ENCODE measurements at regions not wholly inside any gene's neighbourhood (a gene's known extent, or its start where the extent isn't known, plus 50 kb on each side); places are given as distances from the start of the nearest gene placed in this dataset.
"Not testable (repeated sequence)": the region's sequence is repeated elsewhere in the genome, so short reads cannot be mapped to it uniquely, and the experiment has no call there.

- no peak for DNase-seq
Measured at GRCh38 chr6:4346659-4347333, 211.4 kb upstream of the ECI2 start.

DNA sequence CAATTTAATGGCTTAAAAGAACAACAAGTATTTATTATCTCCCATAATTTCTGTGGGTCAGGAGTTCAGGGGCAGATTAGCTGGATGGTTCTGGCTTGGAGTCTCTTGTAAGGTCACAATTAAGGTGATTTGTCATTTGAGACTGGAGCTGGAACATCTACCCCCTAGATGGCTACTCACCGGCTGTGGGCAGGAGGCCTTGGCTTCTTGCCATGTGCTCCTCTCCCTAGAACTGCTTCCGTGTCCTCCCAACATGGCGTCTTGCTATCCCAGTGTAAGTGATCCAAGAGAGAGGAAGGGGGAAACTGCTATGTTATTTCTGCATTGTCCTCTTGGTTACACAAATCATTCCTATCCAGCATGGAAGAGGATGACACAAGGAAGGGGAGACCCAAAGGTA lies 210.2 kb upstream of the ECI2 start:
- DNase-seq, result no peak

DNA sequence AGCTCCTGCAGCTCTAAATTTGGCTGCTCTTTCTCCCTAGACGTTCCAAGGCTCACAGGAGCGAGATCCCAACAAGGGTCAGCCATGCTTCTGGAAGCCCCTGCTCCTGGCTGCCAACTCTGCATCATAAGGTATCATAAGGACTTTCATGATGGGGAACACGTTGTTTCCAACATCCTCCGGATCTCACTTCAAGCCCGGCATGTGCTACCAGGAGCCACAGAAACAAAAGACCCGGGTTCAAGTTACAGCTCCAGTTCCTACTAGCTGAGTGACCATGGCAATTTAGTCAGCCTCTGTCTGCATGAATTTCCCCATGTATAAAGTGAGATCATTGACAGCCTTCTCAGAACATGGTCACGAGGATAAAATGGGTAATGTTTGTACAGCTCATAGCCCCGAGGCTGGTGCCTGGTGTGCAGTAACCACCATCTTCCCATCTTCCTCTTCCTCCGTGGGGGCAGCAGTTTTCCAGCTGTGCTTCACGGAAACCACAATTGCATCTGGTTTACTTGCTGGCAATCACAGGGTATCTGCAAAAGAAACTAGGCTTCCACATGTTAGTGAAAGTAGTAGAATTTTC lies 209.0 kb upstream of the ECI2 start:
- no peak for DNase-seq

DNA sequence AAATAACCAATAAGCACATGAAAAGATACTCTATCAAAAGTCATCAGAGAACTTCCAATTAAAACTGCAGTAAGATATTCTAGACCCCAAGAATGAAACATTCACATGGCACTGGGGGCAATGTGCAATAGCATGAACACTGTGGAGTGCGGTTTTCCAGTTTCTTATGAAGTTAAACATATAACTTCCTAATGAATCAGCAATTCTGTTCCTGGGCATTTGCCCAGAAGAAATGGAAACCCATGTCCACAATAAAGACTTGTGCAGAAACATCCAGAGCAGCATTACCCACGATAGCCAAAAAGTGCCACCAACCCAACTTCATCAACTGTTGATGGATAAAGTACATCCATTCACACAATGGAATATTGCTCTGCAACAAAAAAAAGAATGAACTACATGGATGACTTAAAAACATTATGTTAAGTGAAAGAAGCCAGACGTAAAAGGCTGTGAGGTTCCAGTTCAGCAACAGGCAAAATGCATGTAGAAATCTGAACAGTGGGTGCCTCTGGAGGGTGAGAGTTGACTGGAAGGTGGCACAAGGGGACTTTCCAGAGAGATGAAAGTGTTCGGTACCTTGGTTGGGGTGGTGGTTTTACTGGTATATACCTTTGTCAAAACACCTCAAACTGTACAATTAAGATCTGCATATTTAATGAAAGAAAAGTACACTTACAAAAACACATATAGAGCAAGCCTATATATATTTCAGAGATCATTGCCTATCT lies 207.2 kb upstream of the ECI2 start:
- no peak for DNase-seq

DNA sequence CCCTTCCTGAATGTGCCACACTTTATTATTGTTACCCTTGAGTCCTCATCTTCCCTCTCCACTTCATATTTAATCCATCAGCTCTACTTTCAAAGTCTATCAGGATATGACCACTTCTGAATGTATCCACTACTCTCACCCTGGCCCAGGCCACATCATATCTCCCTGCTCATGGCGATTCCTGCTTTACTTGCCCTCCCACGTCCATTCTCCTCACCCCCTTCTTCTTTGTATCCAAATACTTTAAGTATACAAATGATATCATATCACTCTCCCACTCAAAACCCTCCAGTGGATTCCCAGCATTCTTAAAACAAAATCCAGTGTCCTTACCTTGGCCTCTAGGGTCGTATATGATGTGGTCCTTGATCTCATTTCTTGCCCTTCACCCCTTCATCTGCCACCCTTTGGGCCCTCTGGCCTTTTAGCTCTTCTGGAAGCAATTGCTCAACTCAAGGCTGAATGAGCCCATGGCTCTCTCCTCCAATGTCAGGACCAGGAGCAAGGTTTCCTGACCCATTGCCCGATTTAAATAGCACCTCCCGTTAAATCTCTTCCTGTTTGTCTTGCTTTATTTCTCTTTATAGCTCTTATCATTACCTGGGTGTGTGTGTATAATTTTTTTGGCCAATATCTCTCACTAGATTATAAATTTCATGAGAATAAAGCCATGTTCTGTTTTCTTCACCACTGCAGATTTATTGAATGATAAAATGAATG lies 205.9 kb upstream of the ECI2 start:
- no peak for DNase-seq

DNA sequence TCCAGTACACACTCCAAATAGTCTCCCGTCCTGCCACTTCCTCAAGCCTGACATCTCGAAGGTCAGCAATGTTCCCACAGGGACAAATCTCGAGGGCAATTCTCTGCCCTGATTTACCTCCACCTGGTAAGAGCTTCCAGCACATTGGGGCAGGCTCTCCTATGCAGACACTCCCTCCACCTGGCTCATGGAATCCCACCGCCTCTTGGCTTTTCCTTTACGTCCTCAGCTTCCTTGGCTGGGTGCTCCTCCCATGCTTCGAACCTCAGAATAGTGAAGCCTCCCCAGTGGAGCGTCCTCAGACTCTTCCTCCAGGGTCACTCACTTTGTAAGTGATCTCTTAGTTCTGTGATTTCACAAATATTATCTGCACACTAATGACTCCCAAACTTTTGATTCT lies 205.2 kb upstream of the ECI2 start:
- no peak for DNase-seq

GRCh38 chr6:4338884-4339283 lies 203.5 kb upstream of the ECI2 start:
- no peak for DNase-seq

- no peak for DNase-seq
Measured at GRCh38 chr6:4336778-4337442, 201.5 kb upstream of the ECI2 start.

- DNase-seq, result no peak
Measured at GRCh38 chr6:4336084-4336483, 200.7 kb upstream of the ECI2 start.

DNA sequence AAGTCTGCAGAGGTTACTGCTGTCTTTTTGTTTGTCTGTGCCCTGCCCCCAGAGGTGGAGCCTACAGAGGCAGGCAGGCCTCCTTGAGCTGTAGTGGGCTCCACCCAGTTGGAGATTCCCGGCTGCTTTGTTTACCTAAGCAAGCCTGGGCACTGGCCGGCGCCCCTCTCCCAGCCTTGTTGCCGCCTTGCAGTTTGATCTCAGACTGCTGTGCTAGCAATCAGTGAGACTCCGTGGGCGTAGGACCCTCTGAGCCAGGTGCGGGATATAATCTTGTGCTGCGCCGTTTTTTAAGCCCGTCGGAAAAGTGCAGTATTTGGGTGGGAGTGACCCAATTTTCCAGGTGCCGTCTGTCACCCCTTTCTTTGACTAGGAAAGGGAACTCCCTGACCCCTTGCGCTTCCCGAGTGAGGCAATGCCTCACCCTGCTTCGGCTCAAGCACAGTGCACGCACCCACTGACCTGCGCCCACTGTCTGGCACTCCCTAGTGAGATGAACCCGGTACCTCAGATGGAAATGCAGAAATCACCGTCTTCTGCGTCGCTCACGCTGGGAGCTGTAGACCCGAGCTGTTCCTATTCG lies 198.9 kb upstream of the ECI2 start:
- not testable (repeated sequence) for DNase-seq

GRCh38 chr6:4327841-4328240 lies 192.5 kb upstream of the ECI2 start:
- DNase-seq, result no peak

DNA sequence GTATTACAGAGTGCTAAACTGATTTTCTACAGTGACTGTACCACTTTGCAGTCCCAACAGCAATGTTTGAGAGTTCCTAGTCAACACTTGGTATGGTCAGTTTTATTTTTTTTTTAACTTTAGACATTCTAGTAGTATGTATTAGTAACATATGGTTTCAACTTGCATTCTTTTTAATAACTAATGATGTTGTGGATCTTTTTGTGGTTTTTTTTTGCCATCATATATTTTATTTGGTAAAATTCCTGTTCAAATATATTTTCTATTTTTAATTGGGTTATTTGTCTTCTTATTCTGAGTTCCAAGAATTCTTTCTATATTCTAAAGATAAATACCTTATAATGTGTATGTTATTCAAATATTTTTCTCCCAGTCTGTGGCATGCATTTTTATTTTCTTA lies 189.4 kb upstream of the ECI2 start:
- DNase-seq, result no peak

GRCh38 chr6:4323322-4323721 lies 187.9 kb upstream of the ECI2 start:
- no peak for DNase-seq

GRCh38 chr6:4322846-4323309 lies 187.5 kb upstream of the ECI2 start:
- DNase-seq, result no peak

- no peak for DNase-seq
Measured at GRCh38 chr6:4322134-4322845, 186.9 kb upstream of the ECI2 start.

GRCh38 chr6:4320860-4321259 lies 185.5 kb upstream of the ECI2 start:
- DNase-seq, result no peak

GRCh38 chr6:4319981-4320683 lies 184.8 kb upstream of the ECI2 start:
- DNase-seq, result no peak

GRCh38 chr6:4318321-4318720 lies 182.9 kb upstream of the ECI2 start:
- no peak for DNase-seq

DNA sequence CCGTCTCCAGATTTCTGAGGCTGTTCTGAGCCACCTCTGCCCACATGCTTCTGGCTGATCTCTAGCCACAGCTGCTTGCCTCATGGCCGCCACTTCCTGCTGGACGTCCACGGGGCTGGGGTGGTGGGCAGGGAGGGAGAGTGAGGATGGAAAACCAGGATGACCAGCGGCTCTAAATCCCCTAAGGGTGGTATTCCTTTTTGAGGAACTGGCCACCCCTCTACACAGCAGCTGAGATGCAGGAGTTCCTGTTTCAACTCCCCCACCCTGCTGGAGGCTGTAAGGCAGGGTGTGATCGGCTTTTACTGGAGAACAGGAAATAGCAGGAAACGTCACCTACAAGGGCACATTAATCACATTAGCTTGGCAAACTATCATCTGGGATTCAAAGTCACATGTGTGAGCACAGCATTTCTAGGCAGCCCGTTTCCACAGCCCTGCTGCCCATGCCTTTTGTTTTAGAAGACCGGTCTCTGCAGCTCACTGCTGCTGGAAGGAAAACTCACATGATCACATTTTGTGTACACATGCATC lies 181.6 kb upstream of the ECI2 start:
- no peak for DNase-seq

GRCh38 chr6:4314201-4314707 lies 178.9 kb upstream of the ECI2 start:
- no peak for DNase-seq
